OCI-LY7 (cell line): ENCODE measurements at regions not wholly inside any gene's neighbourhood (a gene's known extent, or its start where the extent isn't known, plus 50 kb on each side); places are given as distances from the start of the nearest gene placed in this dataset.

ENCODE experiments used
- EZH2phosphoT487 ChIP-seq: fragments of 200-600 bp; sonication (generic); IDR thresholded peaks from 2 replicates; pipeline ENCODE4 v1.6.1; 2018; ENCODE audit warnings: low read depth, borderline replicate concordance, mild to moderate bottlenecking, mixed run types, antibody characterized with exemption, low read length, moderate library complexity, mixed read lengths
- TF ChIP-seq, protein P1 (sequence below): fragments of 200-600 bp; sonication (generic); conservative IDR thresholded peaks from 2 replicates; pipeline ENCODE4 v1.5.1; 2014; ENCODE audit warnings: mild to moderate bottlenecking, antibody characterized with exemption, low read length, moderate library complexity, mixed read lengths

DNA sequence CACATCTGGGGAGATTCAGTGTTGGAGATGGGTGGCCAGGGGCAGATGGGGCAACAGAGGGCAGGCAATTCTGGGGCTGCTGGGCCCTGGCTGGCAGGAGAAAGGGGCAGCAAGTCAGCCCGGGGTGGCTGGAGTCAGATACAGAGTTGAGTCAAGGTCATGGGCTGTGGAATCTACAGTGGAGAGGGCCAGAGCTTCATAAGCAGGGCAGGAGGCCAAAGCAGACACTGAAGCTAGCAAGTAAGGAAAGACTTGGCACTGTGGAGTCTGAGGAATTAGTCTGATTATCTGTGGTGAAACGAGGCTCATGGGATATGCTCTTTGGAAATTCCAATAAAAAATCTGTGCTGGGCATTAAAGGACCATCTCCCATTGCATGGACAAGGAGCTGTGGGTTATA lies 95.5 kb downstream of the TMX1 start:
- TF ChIP-seq, protein P1, sequence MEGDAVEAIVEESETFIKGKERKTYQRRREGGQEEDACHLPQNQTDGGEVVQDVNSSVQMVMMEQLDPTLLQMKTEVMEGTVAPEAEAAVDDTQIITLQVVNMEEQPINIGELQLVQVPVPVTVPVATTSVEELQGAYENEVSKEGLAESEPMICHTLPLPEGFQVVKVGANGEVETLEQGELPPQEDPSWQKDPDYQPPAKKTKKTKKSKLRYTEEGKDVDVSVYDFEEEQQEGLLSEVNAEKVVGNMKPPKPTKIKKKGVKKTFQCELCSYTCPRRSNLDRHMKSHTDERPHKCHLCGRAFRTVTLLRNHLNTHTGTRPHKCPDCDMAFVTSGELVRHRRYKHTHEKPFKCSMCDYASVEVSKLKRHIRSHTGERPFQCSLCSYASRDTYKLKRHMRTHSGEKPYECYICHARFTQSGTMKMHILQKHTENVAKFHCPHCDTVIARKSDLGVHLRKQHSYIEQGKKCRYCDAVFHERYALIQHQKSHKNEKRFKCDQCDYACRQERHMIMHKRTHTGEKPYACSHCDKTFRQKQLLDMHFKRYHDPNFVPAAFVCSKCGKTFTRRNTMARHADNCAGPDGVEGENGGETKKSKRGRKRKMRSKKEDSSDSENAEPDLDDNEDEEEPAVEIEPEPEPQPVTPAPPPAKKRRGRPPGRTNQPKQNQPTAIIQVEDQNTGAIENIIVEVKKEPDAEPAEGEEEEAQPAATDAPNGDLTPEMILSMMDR: no peak
- TF ChIP-seq EZH2phosphoT487: no peak
